ENCODE measurements at regions not wholly inside any gene's neighbourhood (a gene's known extent, or its start where the extent isn't known, plus 50 kb on each side); places are given as distances from the start of the nearest gene placed in this dataset.

DNA sequence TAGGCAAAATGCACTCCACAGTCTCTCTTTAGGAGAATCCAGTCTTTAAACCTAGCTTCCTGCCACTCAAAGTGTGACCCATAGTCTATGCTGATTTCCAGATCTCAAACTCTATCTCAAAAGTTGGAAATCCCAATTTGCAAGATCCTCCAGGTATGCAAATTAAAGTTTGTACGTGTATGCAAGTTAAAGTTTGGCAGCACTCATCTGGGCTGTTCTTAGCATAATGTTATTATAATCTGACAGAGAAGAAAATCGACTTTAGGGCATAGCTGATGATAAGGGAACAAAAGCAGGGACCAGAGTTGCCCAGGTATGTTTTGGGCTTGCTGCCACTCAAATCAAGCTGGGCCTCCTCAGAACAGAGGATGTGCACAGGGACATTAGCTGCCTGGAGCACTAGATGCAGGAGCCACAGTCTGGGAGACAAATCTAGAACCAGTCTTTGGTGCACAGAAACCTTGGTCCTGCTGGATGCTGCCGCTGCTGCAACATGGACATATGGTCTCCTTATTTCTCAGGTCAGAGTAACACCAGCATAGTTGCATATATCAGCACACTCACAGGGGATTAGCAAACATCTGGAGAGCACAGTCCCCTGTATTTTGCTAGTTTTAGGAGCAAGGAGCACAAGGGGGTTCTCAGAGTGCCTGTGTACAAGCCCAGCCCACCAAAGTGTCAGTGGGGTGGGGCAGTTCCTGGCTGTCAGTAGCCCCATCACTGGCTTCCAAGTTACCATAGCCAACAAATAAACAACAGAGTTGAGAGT, 242.6 kb downstream of the TTC32 start:
- TF ChIP-seq CTCF (IDR thresholded peaks at IDR 0.05) (no peak), EP300 (IDR thresholded peaks at IDR 0.05) (no peak)

All from upper lobe of left lung (tissue), 4 donors.